ENCODE measurements at regions not wholly inside any gene's neighbourhood (a gene's known extent, or its start where the extent isn't known, plus 50 kb on each side); places are given as distances from the start of the nearest gene placed in this dataset.
"Not testable (repeated sequence)": the region's sequence is repeated elsewhere in the genome, so short reads cannot be mapped to it uniquely, and the experiment has no call there.

- DNase-seq = no peak
- no peaks in the 10 kb centered on the region for H3K36me3 ChIP-seq (ENCODE audit: low read depth, low read length)
- CTCF ChIA-PET = no interaction called here
- H2AFZ ChIP-seq (ENCODE audit: low read length) = no peak overlapping the region
- H3K79me2 ChIP-seq (ENCODE audit: low read length) = no peaks in the 10 kb centered on the region
- H3F3A ChIP-seq (ENCODE audit: low read length, unreplicated experiment) = no peaks in the 10 kb centered on the region
- BruUV-seq (replicated peaks) = no TSS peak
- POLR2A ChIA-PET (ENCODE audit: unreplicated experiment) = no interaction called here
- intact Hi-C loops (cut with micrococcal nuclease) = no loop called here
- no peak overlapping the region for H3K27ac ChIP-seq (ENCODE audit: low read length)
- no peaks in the 10 kb centered on the region for H4K20me1 ChIP-seq (ENCODE audit: low read length)
- no peak overlapping the region for H3K4me2 ChIP-seq (ENCODE audit: low read length)
- H3K27me3 ChIP-seq (ENCODE audit: low read length) = no peaks in the 10 kb centered on the region
- H3K9me3 ChIP-seq (ENCODE audit: low read length) = no peaks in the 10 kb centered on the region
- H3K4me1 ChIP-seq (ENCODE audit: insufficient read depth, low read length) = no peaks in the 10 kb centered on the region
- no peak for ATAC-seq
- no peak overlapping the region for H3K4me3 ChIP-seq (ENCODE audit: low read length)
- TF ChIP-seq EZH2phosphoT487 (IDR thresholded peaks at IDR 0.05; ENCODE audit: borderline replicate concordance, low read length) (no peak), CTCF (conservative IDR thresholded peaks at IDR 0.05; ENCODE audit: low read depth, low read length) (no peak), EZH2 (IDR thresholded peaks at IDR 0.05; ENCODE audit: low read length, unreplicated experiment) (no peak)
- H3K9me2 ChIP-seq (replicated peaks; ENCODE audit: low read length) = no peaks in the 10 kb centered on the region
- no peak overlapping the region for H3K9ac ChIP-seq (ENCODE audit: low read length)
Observed at GRCh38 chr3:95565502-95565901, 1248.9 kb upstream of the EPHA6 start.

GRCh38 chr3:95567346-95567745 lies 1247.0 kb upstream of the EPHA6 start:
- intact Hi-C loops (cut with micrococcal nuclease) = no loop called here
- no peaks in the 10 kb centered on the region for H3K36me3 ChIP-seq (ENCODE audit: low read depth, low read length)
- H3K4me3 ChIP-seq (ENCODE audit: low read length) = no peak overlapping the region
- ChIA-PET POLR2A (ENCODE audit: unreplicated experiment) (no interaction called here), CTCF (no interaction called here)
- no peaks in the 10 kb centered on the region for H3K4me1 ChIP-seq (ENCODE audit: insufficient read depth, low read length)
- H3K27ac ChIP-seq (ENCODE audit: low read length) = no peak overlapping the region
- H3K79me2 ChIP-seq (ENCODE audit: low read length) = no peaks in the 10 kb centered on the region
- ATAC-seq (no peak), DNase-seq (no peak)
- no TSS peak for BruUV-seq (replicated peaks)
- H4K20me1 ChIP-seq (ENCODE audit: low read length) = no peaks in the 10 kb centered on the region
- no peaks in the 10 kb centered on the region for H3K9me3 ChIP-seq (ENCODE audit: low read length)
- no peaks in the 10 kb centered on the region for H3F3A ChIP-seq (ENCODE audit: low read length, unreplicated experiment)
- H2AFZ ChIP-seq (ENCODE audit: low read length) = no peak overlapping the region
- TF ChIP-seq EZH2phosphoT487 (IDR thresholded peaks at IDR 0.05; ENCODE audit: borderline replicate concordance, low read length) = no peak
- no peaks in the 10 kb centered on the region for H3K27me3 ChIP-seq (ENCODE audit: low read length)
- H3K9ac ChIP-seq (ENCODE audit: low read length) = no peak overlapping the region
- no peaks in the 10 kb centered on the region for H3K9me2 ChIP-seq (replicated peaks; ENCODE audit: low read length)
- no peak overlapping the region for H3K4me2 ChIP-seq (ENCODE audit: low read length)

- no peaks in the 10 kb centered on the region for H3K79me2 ChIP-seq (ENCODE audit: low read length)
- H3K27ac ChIP-seq (ENCODE audit: low read length) = no peak overlapping the region
- ChIA-PET CTCF (no interaction called here), POLR2A (ENCODE audit: unreplicated experiment) (no interaction called here)
- no TSS peak for BruUV-seq (replicated peaks)
- H3K4me1 ChIP-seq (ENCODE audit: insufficient read depth, low read length) = no peaks in the 10 kb centered on the region
- no peaks in the 10 kb centered on the region for H3K36me3 ChIP-seq (ENCODE audit: low read depth, low read length)
- no peaks in the 10 kb centered on the region for H4K20me1 ChIP-seq (ENCODE audit: low read length)
- H3K9me3 ChIP-seq (ENCODE audit: low read length) = no peaks in the 10 kb centered on the region
- no peak overlapping the region for H3K9ac ChIP-seq (ENCODE audit: low read length)
- DNase-seq (no peak), ATAC-seq (no peak)
- H3K4me2 ChIP-seq (ENCODE audit: low read length) = no peak overlapping the region
- no peak overlapping the region for H2AFZ ChIP-seq (ENCODE audit: low read length)
- H3K27me3 ChIP-seq (ENCODE audit: low read length) = no peaks in the 10 kb centered on the region
- H3F3A ChIP-seq (ENCODE audit: low read length, unreplicated experiment) = no peaks in the 10 kb centered on the region
- TF ChIP-seq EZH2 (IDR thresholded peaks at IDR 0.05; ENCODE audit: low read length, unreplicated experiment) = no peak
- no peak for TF ChIP-seq CTCF (conservative IDR thresholded peaks at IDR 0.05; ENCODE audit: low read depth, low read length)
- no peak for TF ChIP-seq EZH2phosphoT487 (IDR thresholded peaks at IDR 0.05; ENCODE audit: borderline replicate concordance, low read length)
- intact Hi-C loops (cut with micrococcal nuclease) = no loop called here
- H3K9me2 ChIP-seq (replicated peaks; ENCODE audit: low read length) = no peaks in the 10 kb centered on the region
- no peak overlapping the region for H3K4me3 ChIP-seq (ENCODE audit: low read length)
Observed at GRCh38 chr3:95586754-95587153, 1227.6 kb upstream of the EPHA6 start.

- H2AFZ ChIP-seq (ENCODE audit: low read length); H3K4me1 ChIP-seq (ENCODE audit: insufficient read depth, low read length); H3K27ac ChIP-seq (ENCODE audit: low read length); POLR2A ChIA-PET (ENCODE audit: unreplicated experiment); BruUV-seq (replicated peaks); H3K9me2 ChIP-seq (replicated peaks; ENCODE audit: low read length); CTCF ChIA-PET; intact Hi-C loops (cut with micrococcal nuclease); H3K4me2 ChIP-seq (ENCODE audit: low read length); H3K27me3 ChIP-seq (ENCODE audit: low read length); DNase-seq; H3K79me2 ChIP-seq (ENCODE audit: low read length); H3K9ac ChIP-seq (ENCODE audit: low read length); H3F3A ChIP-seq (ENCODE audit: low read length, unreplicated experiment); H3K36me3 ChIP-seq (ENCODE audit: low read depth, low read length); H3K9me3 ChIP-seq (ENCODE audit: low read length); H3K4me3 ChIP-seq (ENCODE audit: low read length); H4K20me1 ChIP-seq (ENCODE audit: low read length); ATAC-seq: not testable (repeated sequence)
Observed at GRCh38 chr3:95587641-95588040, 1226.8 kb upstream of the EPHA6 start.

Measured in PC-3 (cell line).